ENCODE measurements at regions not wholly inside any gene's neighbourhood (a gene's known extent, or its start where the extent isn't known, plus 50 kb on each side); places are given as distances from the start of the nearest gene placed in this dataset.

DNA sequence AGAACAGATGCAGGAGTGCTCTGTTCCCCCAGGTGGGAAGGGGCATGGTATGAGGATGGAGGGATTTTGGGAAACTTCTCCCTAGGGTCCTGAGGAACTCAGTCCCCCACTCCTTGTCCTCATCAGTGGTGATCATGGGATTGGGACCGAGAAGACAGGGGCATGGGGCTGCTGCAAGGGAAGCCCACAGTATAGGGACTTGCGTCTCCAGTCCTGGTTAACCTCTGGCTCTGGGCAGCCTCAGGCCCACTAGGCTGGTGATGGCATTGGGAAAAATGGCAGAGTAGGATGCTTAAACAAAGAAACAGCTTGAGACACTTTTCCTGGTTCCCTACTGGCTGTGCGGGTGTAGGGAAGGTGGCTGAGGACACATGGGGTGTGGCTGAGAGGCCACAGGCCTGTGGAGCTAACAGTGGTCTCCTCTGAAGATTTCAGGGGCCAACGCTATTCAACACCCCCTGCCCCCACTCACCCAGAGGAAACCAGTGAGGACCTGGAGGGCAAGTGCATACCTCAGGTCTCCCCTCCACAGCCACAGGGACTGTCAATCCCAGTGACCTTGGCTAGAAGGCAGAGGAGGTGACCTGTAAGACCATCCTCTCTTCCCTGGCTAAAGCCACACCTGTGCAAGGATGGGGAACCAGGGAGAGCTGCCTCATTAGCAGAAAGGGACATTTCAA, 261.3 kb downstream of the CCSER2 start:
- TF ChIP-seq, protein P1, sequence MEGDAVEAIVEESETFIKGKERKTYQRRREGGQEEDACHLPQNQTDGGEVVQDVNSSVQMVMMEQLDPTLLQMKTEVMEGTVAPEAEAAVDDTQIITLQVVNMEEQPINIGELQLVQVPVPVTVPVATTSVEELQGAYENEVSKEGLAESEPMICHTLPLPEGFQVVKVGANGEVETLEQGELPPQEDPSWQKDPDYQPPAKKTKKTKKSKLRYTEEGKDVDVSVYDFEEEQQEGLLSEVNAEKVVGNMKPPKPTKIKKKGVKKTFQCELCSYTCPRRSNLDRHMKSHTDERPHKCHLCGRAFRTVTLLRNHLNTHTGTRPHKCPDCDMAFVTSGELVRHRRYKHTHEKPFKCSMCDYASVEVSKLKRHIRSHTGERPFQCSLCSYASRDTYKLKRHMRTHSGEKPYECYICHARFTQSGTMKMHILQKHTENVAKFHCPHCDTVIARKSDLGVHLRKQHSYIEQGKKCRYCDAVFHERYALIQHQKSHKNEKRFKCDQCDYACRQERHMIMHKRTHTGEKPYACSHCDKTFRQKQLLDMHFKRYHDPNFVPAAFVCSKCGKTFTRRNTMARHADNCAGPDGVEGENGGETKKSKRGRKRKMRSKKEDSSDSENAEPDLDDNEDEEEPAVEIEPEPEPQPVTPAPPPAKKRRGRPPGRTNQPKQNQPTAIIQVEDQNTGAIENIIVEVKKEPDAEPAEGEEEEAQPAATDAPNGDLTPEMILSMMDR (IDR thresholded peaks at IDR 0.05; ENCODE audit: insufficient read depth, low read length, poor library complexity, severe bottlenecking) = no peak
- TF ChIP-seq EZH2phosphoT487 (conservative IDR thresholded peaks at IDR 0.05; ENCODE audit: low read length) = no peak
